ENCODE measurements at regions not wholly inside any gene's neighbourhood (a gene's known extent, or its start where the extent isn't known, plus 50 kb on each side); places are given as distances from the start of the nearest gene placed in this dataset.

DNA sequence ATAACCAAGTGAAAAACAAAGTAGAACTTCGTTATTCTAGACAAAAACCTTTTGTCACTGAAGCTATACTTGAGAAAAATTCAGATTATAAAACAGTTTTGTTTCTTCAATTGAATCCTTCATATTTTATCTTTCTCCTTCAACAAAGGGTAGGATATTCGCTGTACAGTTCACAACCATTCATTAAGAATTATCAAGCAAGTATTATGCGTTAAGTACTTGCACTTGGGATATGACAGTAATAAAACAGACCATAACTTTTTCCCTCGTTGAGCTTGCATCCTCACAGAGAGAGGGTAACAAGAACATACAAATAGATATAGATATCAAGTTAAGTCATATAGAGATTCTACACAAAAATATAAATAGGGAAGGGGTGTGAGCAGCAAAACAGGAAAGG is 61.2 kb upstream of the MEOX2 start:
- H3K4me3 ChIP-seq (ENCODE audit: low read depth, low read length): no peak overlapping the region
- TF ChIP-seq, protein P1, sequence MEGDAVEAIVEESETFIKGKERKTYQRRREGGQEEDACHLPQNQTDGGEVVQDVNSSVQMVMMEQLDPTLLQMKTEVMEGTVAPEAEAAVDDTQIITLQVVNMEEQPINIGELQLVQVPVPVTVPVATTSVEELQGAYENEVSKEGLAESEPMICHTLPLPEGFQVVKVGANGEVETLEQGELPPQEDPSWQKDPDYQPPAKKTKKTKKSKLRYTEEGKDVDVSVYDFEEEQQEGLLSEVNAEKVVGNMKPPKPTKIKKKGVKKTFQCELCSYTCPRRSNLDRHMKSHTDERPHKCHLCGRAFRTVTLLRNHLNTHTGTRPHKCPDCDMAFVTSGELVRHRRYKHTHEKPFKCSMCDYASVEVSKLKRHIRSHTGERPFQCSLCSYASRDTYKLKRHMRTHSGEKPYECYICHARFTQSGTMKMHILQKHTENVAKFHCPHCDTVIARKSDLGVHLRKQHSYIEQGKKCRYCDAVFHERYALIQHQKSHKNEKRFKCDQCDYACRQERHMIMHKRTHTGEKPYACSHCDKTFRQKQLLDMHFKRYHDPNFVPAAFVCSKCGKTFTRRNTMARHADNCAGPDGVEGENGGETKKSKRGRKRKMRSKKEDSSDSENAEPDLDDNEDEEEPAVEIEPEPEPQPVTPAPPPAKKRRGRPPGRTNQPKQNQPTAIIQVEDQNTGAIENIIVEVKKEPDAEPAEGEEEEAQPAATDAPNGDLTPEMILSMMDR (IDR thresholded peaks at IDR 0.05; ENCODE audit: low read depth, low read length): no peak
- TF ChIP-seq, protein P2, sequence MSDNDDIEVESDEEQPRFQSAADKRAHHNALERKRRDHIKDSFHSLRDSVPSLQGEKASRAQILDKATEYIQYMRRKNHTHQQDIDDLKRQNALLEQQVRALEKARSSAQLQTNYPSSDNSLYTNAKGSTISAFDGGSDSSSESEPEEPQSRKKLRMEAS (IDR thresholded peaks at IDR 0.05; ENCODE audit: low read depth, low read length): no peak
- TF ChIP-seq POLR2A (IDR thresholded peaks at IDR 0.05; ENCODE audit: extremely low read depth, insufficient read length): no peak
- TF ChIP-seq MYC (IDR thresholded peaks at IDR 0.05; ENCODE audit: low read depth, low read length): no peak
- no peak for DNase-seq (ENCODE audit: low read depth)

DNA sequence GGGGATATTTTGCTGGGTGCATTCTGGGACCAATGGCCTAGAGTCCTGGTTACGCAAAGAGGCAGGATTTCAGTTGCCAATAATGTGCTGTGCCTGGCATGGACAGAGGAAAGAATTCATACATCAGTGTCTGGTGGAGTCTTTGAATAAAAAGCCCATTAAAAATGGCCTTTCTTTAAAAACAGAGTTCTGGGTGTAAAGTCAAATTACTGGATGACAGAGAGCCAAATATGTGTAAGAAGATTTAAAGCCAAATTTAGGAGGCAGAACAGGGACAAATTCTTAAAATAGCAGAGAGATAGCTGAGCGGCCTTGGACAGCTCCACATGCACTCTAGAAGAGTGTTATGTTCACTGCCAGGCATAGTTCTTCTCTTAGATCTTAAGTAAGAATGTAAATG is 60.8 kb upstream of the MEOX2 start:
- no peak for TF ChIP-seq MYC (IDR thresholded peaks at IDR 0.05; ENCODE audit: low read depth, low read length)
- no peak overlapping the region for H3K4me3 ChIP-seq (ENCODE audit: low read depth, low read length)
- DNase-seq (ENCODE audit: low read depth): no peak

DNA sequence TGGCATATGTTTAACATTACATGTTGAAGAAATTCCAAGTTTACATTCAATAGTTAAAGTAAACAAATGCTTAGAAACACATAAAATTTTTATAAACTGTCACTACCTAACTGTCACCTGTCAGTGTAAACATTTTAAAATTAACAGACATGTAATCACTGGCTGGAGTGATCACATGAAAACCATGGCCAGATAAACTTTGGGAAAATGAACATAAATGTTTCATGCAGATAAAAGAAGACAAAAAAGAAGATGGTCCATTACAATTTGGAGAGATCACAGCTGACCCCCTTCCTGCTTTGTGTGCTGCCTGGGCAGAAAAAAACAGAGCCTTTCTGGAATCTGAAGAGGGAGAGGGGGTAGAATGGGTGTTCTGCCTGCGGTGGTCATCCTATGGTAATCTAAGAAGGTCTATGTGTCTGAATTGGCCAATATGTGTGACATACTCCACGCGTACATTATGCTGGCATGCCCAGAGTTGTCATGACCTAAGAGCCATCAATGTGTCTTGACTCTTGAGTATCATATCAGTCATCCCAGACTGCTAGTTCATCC is 57.5 kb upstream of the MEOX2 start:
- H3K4me3 ChIP-seq (ENCODE audit: low read depth, low read length): no peak overlapping the region
- TF ChIP-seq, protein P1 (IDR thresholded peaks at IDR 0.05; ENCODE audit: low read depth, low read length): no peak
- no peak for TF ChIP-seq MYC (IDR thresholded peaks at IDR 0.05; ENCODE audit: low read depth, low read length)
- no peak for TF ChIP-seq POLR2A (IDR thresholded peaks at IDR 0.05; ENCODE audit: extremely low read depth, insufficient read length)
- TF ChIP-seq, protein P2 (IDR thresholded peaks at IDR 0.05; ENCODE audit: low read depth, low read length): no peak
- no peak for DNase-seq (ENCODE audit: low read depth)

GRCh38 chr7:15737601-15738000 is 51.1 kb upstream of the MEOX2 start:
- TF ChIP-seq POLR2A (IDR thresholded peaks at IDR 0.05; ENCODE audit: extremely low read depth, insufficient read length): no peak
- TF ChIP-seq, protein P1 (IDR thresholded peaks at IDR 0.05; ENCODE audit: low read depth, low read length): no peak
- TF ChIP-seq, protein P2 (IDR thresholded peaks at IDR 0.05; ENCODE audit: low read depth, low read length): no peak
- TF ChIP-seq MYC (IDR thresholded peaks at IDR 0.05; ENCODE audit: low read depth, low read length): no peak
- DNase-seq (ENCODE audit: low read depth): no peak
- H3K4me3 ChIP-seq (ENCODE audit: low read depth, low read length): no peak overlapping the region

Measured in NB4 (cell line).